ENCODE measurements at regions not wholly inside any gene's neighbourhood (a gene's known extent, or its start where the extent isn't known, plus 50 kb on each side); places are given as distances from the start of the nearest gene placed in this dataset.

GRCh38 chr4:71841336-71841735 is 57.5 kb upstream of the GC start:
- POLR2A ChIA-PET: no interaction called here
- DNase-seq (ENCODE audit: low read depth, low spot score): no peak
- H3K4me3 ChIP-seq (ENCODE audit: low read depth, low read length): no peak overlapping the region
- CTCF ChIA-PET: no interaction called here
- TF ChIP-seq, protein P1, sequence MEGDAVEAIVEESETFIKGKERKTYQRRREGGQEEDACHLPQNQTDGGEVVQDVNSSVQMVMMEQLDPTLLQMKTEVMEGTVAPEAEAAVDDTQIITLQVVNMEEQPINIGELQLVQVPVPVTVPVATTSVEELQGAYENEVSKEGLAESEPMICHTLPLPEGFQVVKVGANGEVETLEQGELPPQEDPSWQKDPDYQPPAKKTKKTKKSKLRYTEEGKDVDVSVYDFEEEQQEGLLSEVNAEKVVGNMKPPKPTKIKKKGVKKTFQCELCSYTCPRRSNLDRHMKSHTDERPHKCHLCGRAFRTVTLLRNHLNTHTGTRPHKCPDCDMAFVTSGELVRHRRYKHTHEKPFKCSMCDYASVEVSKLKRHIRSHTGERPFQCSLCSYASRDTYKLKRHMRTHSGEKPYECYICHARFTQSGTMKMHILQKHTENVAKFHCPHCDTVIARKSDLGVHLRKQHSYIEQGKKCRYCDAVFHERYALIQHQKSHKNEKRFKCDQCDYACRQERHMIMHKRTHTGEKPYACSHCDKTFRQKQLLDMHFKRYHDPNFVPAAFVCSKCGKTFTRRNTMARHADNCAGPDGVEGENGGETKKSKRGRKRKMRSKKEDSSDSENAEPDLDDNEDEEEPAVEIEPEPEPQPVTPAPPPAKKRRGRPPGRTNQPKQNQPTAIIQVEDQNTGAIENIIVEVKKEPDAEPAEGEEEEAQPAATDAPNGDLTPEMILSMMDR (IDR thresholded peaks at IDR 0.05; ENCODE audit: insufficient read depth, low read length, missing control alignments): no peak

DNA sequence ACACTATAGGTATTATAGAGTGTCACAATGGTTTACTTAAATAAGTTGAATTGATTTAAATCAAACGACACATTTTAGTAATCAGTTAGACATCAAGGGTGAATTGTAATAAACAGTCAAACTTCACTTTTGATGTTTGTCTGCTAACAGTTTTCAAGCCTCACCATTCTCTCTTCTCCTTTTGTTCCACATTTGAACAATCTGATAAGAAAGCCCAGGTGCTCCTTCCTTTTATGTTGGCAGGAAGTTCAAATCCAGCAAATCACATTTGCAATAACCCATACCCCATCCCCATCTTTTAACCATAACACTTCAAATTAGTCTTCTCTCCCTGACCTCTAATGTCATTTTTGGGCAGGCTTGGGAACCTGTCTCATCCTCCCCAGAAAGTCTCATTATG is 63.4 kb upstream of the GC start:
- CTCF ChIA-PET: no interaction called here
- H3K4me3 ChIP-seq (ENCODE audit: low read depth, low read length): no peak overlapping the region

GRCh38 chr4:71855944-71856343 is 72.1 kb upstream of the GC start:
- H3K4me3 ChIP-seq (ENCODE audit: low read depth, low read length): no peak overlapping the region
- no peak for DNase-seq (ENCODE audit: low read depth, low spot score)
- ChIA-PET POLR2A (no interaction called here), CTCF (no interaction called here)
- TF ChIP-seq, protein P1 (IDR thresholded peaks at IDR 0.05; ENCODE audit: insufficient read depth, low read length, missing control alignments): no peak

More for the DNA sequence above, 63.4 kb upstream of the GC start:
- POLR2A ChIA-PET: no interaction called here
- TF ChIP-seq, protein P1 (IDR thresholded peaks at IDR 0.05; ENCODE audit: insufficient read depth, low read length, missing control alignments): no peak
- DNase-seq (ENCODE audit: low read depth, low spot score): no peak

DNA sequence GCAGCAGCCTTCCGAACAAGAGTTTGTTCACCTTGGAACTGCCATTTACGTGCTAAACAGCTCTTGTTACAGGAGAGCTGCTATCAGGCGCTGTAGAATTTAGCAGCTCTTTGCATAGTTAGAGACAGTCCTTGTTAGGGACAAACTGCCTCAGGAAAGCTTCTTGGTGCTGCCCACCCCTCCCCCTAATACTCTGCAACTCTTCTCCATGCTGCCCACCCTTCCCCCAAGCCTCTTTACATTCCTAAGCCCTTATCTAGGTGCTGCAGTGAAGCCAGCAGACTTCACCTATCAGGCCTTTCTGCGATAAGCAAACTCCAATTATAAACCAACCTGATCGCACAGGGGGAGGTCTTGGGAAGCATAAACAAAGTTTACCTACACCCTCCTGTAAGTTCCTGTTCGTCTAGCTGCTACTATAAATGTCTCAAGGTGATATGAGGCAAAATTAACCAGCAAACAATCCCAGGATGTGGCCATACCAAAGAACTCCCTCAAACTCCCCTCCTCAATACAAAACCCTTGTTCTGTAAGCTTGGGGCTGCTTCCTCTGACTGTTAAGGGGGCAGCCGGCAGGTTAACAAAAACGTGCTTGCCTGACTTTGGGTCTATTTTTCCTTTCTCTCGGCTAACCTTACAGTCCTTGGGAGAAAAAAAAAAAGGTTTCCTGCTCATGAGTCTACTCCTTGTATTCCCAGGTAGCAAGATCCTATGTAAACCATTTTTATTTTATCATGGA is 74.0 kb upstream of the GC start:
- DNase-seq (ENCODE audit: low read depth, low spot score): no peak
- ChIA-PET CTCF (no interaction called here), POLR2A (no interaction called here)
- TF ChIP-seq, protein P1 (IDR thresholded peaks at IDR 0.05; ENCODE audit: insufficient read depth, low read length, missing control alignments): no peak
- H3K4me3 ChIP-seq (ENCODE audit: low read depth, low read length): no peak overlapping the region

DNA sequence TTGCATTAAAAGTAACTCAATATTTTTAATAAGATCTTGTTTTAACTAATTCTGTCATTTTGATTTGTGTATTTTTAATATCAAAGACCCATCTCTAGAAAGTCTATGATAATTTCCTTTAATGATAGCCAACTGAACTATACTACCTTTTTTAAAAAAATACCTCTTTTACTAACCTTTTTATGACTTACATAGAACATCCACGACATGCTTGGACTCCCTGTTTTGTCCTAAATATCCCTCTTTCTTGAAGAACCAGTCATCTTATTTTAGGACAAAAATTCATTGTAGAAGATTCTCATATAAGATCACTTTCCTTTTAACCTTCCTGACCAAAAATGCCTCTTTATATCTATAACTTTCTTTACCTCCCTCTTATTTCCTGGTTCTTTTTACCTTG is 76.8 kb upstream of the GC start:
- TF ChIP-seq, protein P1 (IDR thresholded peaks at IDR 0.05; ENCODE audit: insufficient read depth, low read length, missing control alignments): no peak
- no peak for DNase-seq (ENCODE audit: low read depth, low spot score)
- ChIA-PET CTCF (no interaction called here), POLR2A (no interaction called here)
- H3K4me3 ChIP-seq (ENCODE audit: low read depth, low read length): no peak overlapping the region

DNA sequence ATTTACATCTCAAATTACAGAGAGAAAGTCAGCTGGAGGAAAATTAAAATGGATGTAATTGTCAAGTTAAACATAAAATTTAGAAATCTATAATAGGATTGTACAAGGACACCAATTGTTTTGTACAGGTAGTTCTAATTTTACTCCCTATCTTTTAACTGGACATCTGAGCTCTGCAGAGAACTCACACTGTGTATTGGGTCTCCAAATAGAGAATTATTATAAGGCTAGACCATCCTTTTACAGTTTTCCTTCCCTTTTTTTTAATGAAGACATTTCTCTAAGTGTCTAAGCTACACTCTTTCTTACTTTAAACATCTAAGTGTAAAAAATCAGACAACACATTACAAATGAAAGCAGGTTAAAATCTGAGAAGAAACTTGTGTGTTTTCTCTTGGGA is 78.4 kb upstream of the GC start:
- ChIA-PET POLR2A (no interaction called here), CTCF (no interaction called here)
- TF ChIP-seq, protein P1 (IDR thresholded peaks at IDR 0.05; ENCODE audit: insufficient read depth, low read length, missing control alignments): no peak
- no peak overlapping the region for H3K4me3 ChIP-seq (ENCODE audit: low read depth, low read length)
- DNase-seq (ENCODE audit: low read depth, low spot score): no peak
